ENCODE measurements at regions not wholly inside any gene's neighbourhood (a gene's known extent, or its start where the extent isn't known, plus 50 kb on each side); places are given as distances from the start of the nearest gene placed in this dataset.
A peak's percentile ranks its signal among the peaks of the same experiment; 100 is the strongest.
"Not testable (repeated sequence)": the region's sequence is repeated elsewhere in the genome, so short reads cannot be mapped to it uniquely, and the experiment has no call there.

GRCh38 chrX:3440981-3441380, 94.5 kb upstream of the MXRA5 start:
- no peaks in the 10 kb centered on the region for H3K9me3 ChIP-seq
- DNase-seq: no peak
- intact Hi-C loops (cut with DNase I): no loop called here
- no peaks in the 10 kb centered on the region for H3K36me3 ChIP-seq (replicated peaks in 1 of 2; ENCODE audit: insufficient read depth in 1 of 2, low read depth in 2 of 2)
- H3K27me3 ChIP-seq: no peaks in the 10 kb centered on the region
- no peak for TF ChIP-seq POLR2A (IDR thresholded peaks at IDR 0.05)
- no peaks in the 10 kb centered on the region for H3K4me1 ChIP-seq
- no peak for ATAC-seq
- H3K27ac ChIP-seq: no peak overlapping the region
- 100% methylated on average over 1 to 2 of the region's 5 CpGs for WGBS, 2 donors
- no peak overlapping the region for H3K4me3 ChIP-seq

DNA sequence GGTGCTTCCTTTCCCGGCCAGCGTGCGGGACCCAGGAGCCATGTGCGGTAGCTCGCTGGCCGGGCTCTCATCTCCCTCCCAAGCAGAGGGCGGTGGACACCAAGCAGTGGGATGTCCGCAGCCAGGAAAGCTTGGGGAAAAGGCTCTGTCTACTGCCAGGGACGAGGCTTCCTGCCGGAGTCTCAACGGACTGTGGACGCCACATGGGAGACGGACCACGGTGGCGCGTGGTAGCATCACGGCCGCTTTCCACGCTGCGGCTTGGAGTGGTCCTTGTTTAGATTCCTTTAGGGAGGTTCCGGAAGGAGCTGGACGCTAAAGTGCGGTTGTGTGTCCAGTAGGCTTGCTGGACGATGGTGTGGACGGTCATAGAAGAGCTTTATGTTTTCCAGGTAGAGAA, 89.5 kb upstream of the MXRA5 start:
- ATAC-seq; H3K27me3 ChIP-seq; H3K36me3 ChIP-seq (replicated peaks in 1 of 2; ENCODE audit: insufficient read depth in 1 of 2, low read depth in 2 of 2); intact Hi-C loops (cut with DNase I); H3K27ac ChIP-seq; H3K4me3 ChIP-seq; H3K9me3 ChIP-seq; DNase-seq; H3K4me1 ChIP-seq: not testable (repeated sequence)
- 91 to 96% methylated on average over 4 to 8 of the region's 25 CpGs for WGBS, 2 donors

DNA sequence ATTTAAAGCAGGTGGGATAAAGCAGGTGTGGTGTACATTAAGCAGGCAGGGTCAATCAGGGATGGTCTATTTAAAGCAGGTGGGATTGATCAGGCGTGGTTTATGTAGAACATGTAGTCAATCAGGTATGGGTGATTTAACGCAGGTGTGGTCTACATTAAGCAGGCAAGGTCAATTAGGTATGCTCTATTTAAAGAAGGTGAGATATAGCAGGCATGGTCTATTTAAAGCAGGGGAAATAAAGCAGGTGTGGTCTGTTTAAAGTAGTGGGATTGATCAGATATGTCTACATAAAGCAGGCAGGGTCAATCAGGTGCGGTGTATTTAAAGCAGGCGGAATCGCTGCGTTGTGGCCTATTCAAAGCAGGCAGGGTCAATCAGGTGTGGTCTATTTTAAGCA, 88.6 kb upstream of the MXRA5 start:
- no peaks in the 10 kb centered on the region for H3K36me3 ChIP-seq (replicated peaks in 1 of 2; ENCODE audit: insufficient read depth in 1 of 2, low read depth in 2 of 2)
- no peak overlapping the region for H3K27ac ChIP-seq
- 25 to 43% methylated on average over 6 of the region's 6 CpGs for WGBS, 2 donors
- intact Hi-C loops (cut with DNase I): no loop called here
- no peak overlapping the region for H3K4me3 ChIP-seq
- H3K9me3 ChIP-seq: no peaks in the 10 kb centered on the region
- no peak for ATAC-seq
- peak in 1 of 4 donors; percentile 8 for DNase-seq
- no peak for TF ChIP-seq POLR2A (IDR thresholded peaks at IDR 0.05)
- TF ChIP-seq, protein P1, sequence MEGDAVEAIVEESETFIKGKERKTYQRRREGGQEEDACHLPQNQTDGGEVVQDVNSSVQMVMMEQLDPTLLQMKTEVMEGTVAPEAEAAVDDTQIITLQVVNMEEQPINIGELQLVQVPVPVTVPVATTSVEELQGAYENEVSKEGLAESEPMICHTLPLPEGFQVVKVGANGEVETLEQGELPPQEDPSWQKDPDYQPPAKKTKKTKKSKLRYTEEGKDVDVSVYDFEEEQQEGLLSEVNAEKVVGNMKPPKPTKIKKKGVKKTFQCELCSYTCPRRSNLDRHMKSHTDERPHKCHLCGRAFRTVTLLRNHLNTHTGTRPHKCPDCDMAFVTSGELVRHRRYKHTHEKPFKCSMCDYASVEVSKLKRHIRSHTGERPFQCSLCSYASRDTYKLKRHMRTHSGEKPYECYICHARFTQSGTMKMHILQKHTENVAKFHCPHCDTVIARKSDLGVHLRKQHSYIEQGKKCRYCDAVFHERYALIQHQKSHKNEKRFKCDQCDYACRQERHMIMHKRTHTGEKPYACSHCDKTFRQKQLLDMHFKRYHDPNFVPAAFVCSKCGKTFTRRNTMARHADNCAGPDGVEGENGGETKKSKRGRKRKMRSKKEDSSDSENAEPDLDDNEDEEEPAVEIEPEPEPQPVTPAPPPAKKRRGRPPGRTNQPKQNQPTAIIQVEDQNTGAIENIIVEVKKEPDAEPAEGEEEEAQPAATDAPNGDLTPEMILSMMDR (IDR thresholded peaks at IDR 0.05): no peak
- H3K4me1 ChIP-seq: peaks cover 4% of the 10 kb centered on the region
- H3K27me3 ChIP-seq: no peaks in the 10 kb centered on the region

GRCh38 chrX:3428792-3429191, 82.3 kb upstream of the MXRA5 start:
- Histone ChIP-seq H3K36me3 (replicated peaks in 1 of 2; ENCODE audit: insufficient read depth in 1 of 2, low read depth in 2 of 2) (no peaks in the 10 kb centered on the region), H3K4me3 (no peak overlapping the region), H3K27me3 (no peaks in the 10 kb centered on the region), H3K4me1 (no peaks in the 10 kb centered on the region), H3K27ac (no peak overlapping the region), H3K9me3 (no peaks in the 10 kb centered on the region)
- TF ChIP-seq, protein P1 (IDR thresholded peaks at IDR 0.05): no peak
- TF ChIP-seq POLR2A (IDR thresholded peaks at IDR 0.05): no peak
- no peak for ATAC-seq
- DNase-seq: no peak
- WGBS, 2 donors: 56 to 76% methylated on average over 1 to 2 of the region's 2 CpGs
- intact Hi-C loops (cut with DNase I): no loop called here

DNA sequence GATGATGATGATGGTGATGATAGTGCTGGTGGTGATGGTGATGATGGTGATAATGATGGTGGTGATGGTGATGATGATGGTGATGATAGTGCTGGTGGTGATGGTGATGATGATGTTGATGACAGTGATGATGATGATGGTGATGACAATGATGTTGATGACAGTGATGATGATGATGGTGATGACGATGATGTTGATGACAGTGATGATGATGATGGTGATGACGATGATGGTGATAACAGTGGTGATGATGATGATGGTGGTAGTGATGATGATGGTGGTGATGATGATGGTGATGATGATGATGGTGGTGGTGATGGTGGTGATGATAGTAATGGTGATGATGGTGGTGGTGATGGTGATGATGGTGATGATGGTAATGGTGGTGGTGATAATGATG, 80.1 kb upstream of the MXRA5 start:
- Histone ChIP-seq H3K36me3 (replicated peaks in 1 of 2; ENCODE audit: insufficient read depth in 1 of 2, low read depth in 2 of 2) (no peaks in the 10 kb centered on the region), H3K27ac (no peak overlapping the region), H3K9me3 (no peaks in the 10 kb centered on the region), H3K27me3 (no peaks in the 10 kb centered on the region), H3K4me1 (no peaks in the 10 kb centered on the region), H3K4me3 (no peak overlapping the region)
- no peak for TF ChIP-seq POLR2A (IDR thresholded peaks at IDR 0.05)
- TF ChIP-seq, protein P1 (IDR thresholded peaks at IDR 0.05): no peak
- 82 to 91% methylated on average over 2 of the region's 2 CpGs for WGBS, 2 donors
- DNase-seq (no peak), ATAC-seq (no peak)
- intact Hi-C loops (cut with DNase I): no loop called here

DNA sequence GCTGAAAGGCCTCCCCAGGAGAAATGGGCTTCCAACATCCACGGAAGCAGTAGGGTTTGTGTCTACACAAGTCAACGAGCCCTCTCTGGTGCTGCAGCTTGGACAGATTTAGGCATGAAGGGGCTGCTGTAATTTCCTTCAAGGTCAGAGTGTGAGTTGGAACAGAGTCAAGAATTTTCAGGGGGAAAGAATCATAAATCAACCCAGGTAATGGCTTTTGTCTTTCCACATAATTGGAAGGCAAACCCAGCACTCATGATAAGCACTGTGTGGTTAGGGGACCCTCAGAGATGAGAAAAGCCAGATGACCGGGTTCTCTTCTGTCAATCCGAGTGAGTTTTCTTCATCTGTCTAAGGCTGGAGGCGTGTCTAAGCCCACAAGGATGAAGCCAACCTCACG, 78.6 kb upstream of the MXRA5 start:
- H3K36me3 ChIP-seq (replicated peaks in 1 of 2; ENCODE audit: insufficient read depth in 1 of 2, low read depth in 2 of 2): no peaks in the 10 kb centered on the region
- ATAC-seq (no peak), DNase-seq (no peak)
- no peak overlapping the region for H3K27ac ChIP-seq
- no peak overlapping the region for H3K4me3 ChIP-seq
- WGBS, 2 donors: 43 to 67% methylated on average over 6 of the region's 6 CpGs
- H3K4me1 ChIP-seq: no peaks in the 10 kb centered on the region
- no peaks in the 10 kb centered on the region for H3K27me3 ChIP-seq
- no peaks in the 10 kb centered on the region for H3K9me3 ChIP-seq
- intact Hi-C loops (cut with DNase I): no loop called here
- no peak for TF ChIP-seq POLR2A (IDR thresholded peaks at IDR 0.05)
- TF ChIP-seq, protein P1 (IDR thresholded peaks at IDR 0.05): no peak

Data from body of pancreas (tissue), 4 donors.